GM10248 (cell line): ENCODE measurements at regions not wholly inside any gene's neighbourhood (a gene's known extent, or its start where the extent isn't known, plus 50 kb on each side); places are given as distances from the start of the nearest gene placed in this dataset.
"Not testable (repeated sequence)": the region's sequence is repeated elsewhere in the genome, so short reads cannot be mapped to it uniquely, and the experiment has no call there.

Source experiments
- CTCF ChIA-PET: fragments of 300-600 bp; sonication (Branson Sonifier 250); formaldehyde crosslinking; extraction: SDS; loops from one replicate; lab custom pipeline; 2021; ENCODE audit warnings: antibody characterized with exemption; lab: Yijun Ruan, JAX
- POLR2A ChIA-PET: fragments of 350-650 bp; sonication (Branson Sonifier 250); formaldehyde crosslinking; extraction: SDS; loops from one replicate; lab custom pipeline; 2020; ENCODE audit warnings: antibody characterized with exemption; lab: Yijun Ruan, JAX
- DNase-seq: peaks from one replicate; pipeline ENCODE4 v3.0.0; 2012; ENCODE audit errors: extremely low spot score
- TF ChIP-seq, protein P1 (sequence below): IDR thresholded peaks from 2 replicates; pipeline ENCODE4 v1.5.1; 2012; ENCODE audit warnings: mild to moderate bottlenecking, low read depth; ENCODE audit errors: extremely low read depth, missing control alignments, control extremely low read depth

DNA sequence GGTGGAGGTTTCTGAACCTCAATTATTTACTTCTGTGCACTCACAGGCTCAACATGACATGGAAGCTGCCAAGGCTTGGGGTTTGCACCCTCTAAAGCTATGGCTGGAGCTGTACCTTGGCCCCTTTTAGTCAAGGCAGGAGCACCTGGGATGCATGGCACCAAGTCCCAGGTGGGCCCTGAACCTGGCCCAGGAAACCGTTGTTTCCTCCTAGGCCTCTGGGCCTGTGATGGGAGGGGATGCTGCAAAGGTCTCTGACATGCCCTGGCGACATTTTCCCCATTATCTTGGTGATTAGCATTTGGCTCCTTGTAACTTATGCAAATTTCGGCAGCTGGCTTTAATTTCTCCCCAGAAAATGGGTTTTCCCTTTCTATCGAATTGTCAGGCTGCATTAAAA, 726.1 kb upstream of the POU3F4 start:
- no peak for DNase-seq
- ChIA-PET CTCF (no interaction called here), POLR2A (no interaction called here)
- TF ChIP-seq, protein P1, sequence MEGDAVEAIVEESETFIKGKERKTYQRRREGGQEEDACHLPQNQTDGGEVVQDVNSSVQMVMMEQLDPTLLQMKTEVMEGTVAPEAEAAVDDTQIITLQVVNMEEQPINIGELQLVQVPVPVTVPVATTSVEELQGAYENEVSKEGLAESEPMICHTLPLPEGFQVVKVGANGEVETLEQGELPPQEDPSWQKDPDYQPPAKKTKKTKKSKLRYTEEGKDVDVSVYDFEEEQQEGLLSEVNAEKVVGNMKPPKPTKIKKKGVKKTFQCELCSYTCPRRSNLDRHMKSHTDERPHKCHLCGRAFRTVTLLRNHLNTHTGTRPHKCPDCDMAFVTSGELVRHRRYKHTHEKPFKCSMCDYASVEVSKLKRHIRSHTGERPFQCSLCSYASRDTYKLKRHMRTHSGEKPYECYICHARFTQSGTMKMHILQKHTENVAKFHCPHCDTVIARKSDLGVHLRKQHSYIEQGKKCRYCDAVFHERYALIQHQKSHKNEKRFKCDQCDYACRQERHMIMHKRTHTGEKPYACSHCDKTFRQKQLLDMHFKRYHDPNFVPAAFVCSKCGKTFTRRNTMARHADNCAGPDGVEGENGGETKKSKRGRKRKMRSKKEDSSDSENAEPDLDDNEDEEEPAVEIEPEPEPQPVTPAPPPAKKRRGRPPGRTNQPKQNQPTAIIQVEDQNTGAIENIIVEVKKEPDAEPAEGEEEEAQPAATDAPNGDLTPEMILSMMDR: no peak

- CTCF ChIA-PET, POLR2A ChIA-PET, DNase-seq: not testable (repeated sequence)
These were observed 695.2 kb upstream of the POU3F4 start for GRCh38 chrX:82812902-82813301.

DNA sequence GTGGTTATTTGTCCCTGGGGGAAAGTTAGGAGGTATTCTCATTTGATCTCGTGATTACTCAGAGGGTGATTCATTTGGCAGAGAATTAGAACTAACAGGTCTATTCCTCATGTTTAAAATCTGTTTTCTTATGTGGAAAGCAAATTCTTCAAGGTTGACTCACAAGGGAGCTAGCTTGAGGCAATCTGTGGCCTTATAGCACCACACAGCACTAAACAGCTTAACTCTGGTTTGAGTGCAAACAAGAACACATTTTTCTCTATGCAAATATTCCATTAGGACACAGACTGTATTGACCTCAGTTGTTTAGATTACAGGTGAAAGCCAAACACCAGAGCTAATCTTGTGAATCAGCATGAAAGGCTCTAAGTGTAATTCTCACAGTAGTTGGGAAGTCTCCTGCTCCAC, 694.4 kb upstream of the POU3F4 start:
- CTCF ChIA-PET: no interaction called here
- TF ChIP-seq, protein P1: no peak
- POLR2A ChIA-PET: no interaction called here
- DNase-seq: no peak

- no peak for DNase-seq
- POLR2A ChIA-PET: no interaction called here
- TF ChIP-seq, protein P1: no peak
- CTCF ChIA-PET: no interaction called here
These were observed 692.1 kb upstream of the POU3F4 start for GRCh38 chrX:82816001-82816400.

DNA sequence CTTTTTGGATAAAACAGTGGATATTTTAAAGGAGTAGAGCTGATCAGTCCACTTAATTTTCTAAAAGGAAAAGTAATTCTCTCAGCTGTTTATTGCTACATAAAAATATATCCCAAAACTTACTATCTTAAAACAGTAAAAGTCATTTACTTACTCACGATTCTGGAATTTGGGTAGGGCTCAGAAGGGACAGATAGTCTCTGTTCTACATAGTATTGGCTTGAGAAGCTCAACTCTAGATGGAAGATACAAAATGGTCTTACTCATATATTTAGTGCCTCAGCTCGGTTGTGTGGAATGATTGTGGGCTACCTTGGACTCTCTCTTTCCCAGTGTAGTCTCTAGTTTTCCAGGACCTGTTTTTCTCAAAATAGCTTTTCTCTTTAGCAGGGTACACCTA, 691.5 kb upstream of the POU3F4 start:
- TF ChIP-seq, protein P1: no peak
- CTCF ChIA-PET: no interaction called here
- no peak for DNase-seq
- POLR2A ChIA-PET: no interaction called here

- POLR2A ChIA-PET: no interaction called here
- TF ChIP-seq, protein P1: no peak
- CTCF ChIA-PET: no interaction called here
- no peak for DNase-seq
These were observed 665.8 kb upstream of the POU3F4 start for GRCh38 chrX:82842286-82842685.

- DNase-seq: no peak
- POLR2A ChIA-PET: no interaction called here
- TF ChIP-seq, protein P1: no peak
- CTCF ChIA-PET: no interaction called here
These were observed 660.0 kb upstream of the POU3F4 start for GRCh38 chrX:82848111-82848510.
